GM12892 (cell line): ENCODE measurements at regions not wholly inside any gene's neighbourhood (a gene's known extent, or its start where the extent isn't known, plus 50 kb on each side); places are given as distances from the start of the nearest gene placed in this dataset.

Experiments used
- POLR2A ChIP-seq: IDR thresholded peaks from 2 replicates; pipeline ENCODE4 v1.6.1; 2011; ENCODE audit warnings: low read depth, low read length, control low read depth
- TAF1 ChIP-seq: IDR thresholded peaks from 2 replicates; pipeline ENCODE4 v1.6.1; 2011; ENCODE audit warnings: low read depth, mild to moderate bottlenecking, control low read depth, low read length, borderline replicate concordance

DNA sequence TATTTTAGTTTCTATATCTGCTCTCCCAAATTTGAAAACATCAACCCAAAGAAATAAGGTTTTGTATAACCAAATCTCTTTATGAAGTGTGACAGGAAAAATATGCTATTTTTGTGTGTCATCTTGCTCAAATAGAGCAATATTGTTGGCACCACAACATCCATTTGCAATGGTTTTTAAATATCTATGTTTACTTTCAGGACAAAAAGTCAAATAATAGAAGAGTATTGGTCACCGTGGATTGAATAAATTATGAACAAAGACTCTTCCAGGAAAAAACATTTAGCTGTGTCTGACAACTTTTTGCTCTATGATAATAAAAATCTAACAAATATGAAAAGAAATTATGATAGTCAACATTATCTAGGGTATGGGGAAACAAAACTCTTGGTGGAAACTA, 439.2 kb downstream of the BTG1 start:
- TF ChIP-seq POLR2A (no peak), TAF1 (no peak)
